ENCODE measurements at regions not wholly inside any gene's neighbourhood (a gene's known extent, or its start where the extent isn't known, plus 50 kb on each side); places are given as distances from the start of the nearest gene placed in this dataset.

DNA sequence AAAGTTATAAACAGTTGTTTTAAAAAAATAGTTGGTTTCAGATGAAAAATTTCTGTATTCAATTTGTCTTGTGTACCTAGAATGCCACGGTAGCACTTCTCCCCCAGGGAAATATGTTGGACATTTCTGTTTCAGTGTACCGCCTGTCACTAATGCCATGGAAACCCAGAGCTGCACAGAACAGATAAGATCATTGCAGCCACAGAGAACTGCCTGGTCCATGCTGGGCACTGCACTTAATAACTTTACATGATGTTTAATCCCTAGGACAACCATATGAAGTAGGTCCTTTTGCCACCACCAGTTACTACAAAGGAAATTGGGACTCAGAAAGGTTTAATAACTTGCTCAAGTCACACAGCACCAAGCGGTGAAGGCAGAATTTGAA lies 253.4 kb upstream of the SRRM4 start:
- no peak overlapping the region for H3K4me3 ChIP-seq
- no peak overlapping the region for H2AFZ ChIP-seq
- no peak overlapping the region for H3K4me2 ChIP-seq
- no TSS peak for BruUV-seq (replicated peaks)
- no peaks in the 10 kb centered on the region for H3K9me2 ChIP-seq (ENCODE audit: insufficient read depth)
- no peaks in the 10 kb centered on the region for H3K9me3 ChIP-seq (ENCODE audit: insufficient read depth, low read depth)
- H3K4me1 ChIP-seq (replicated peaks; ENCODE audit: insufficient read depth): no peaks in the 10 kb centered on the region
- ChIA-PET POLR2A (ENCODE audit: unreplicated experiment) (no interaction called here), CTCF (no interaction called here)
- TF ChIP-seq EZH2 (IDR thresholded peaks at IDR 0.05; ENCODE audit: low read depth): no peak
- TF ChIP-seq, protein P1, sequence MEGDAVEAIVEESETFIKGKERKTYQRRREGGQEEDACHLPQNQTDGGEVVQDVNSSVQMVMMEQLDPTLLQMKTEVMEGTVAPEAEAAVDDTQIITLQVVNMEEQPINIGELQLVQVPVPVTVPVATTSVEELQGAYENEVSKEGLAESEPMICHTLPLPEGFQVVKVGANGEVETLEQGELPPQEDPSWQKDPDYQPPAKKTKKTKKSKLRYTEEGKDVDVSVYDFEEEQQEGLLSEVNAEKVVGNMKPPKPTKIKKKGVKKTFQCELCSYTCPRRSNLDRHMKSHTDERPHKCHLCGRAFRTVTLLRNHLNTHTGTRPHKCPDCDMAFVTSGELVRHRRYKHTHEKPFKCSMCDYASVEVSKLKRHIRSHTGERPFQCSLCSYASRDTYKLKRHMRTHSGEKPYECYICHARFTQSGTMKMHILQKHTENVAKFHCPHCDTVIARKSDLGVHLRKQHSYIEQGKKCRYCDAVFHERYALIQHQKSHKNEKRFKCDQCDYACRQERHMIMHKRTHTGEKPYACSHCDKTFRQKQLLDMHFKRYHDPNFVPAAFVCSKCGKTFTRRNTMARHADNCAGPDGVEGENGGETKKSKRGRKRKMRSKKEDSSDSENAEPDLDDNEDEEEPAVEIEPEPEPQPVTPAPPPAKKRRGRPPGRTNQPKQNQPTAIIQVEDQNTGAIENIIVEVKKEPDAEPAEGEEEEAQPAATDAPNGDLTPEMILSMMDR (conservative IDR thresholded peaks at IDR 0.05): no peak
- no peak for DNase-seq
- no peaks in the 10 kb centered on the region for H4K20me1 ChIP-seq (ENCODE audit: insufficient read depth)
- H3K27me3 ChIP-seq (ENCODE audit: insufficient read depth, low read depth): peaks cover 6% of the 10 kb centered on the region; the same call in 1 of the 2 replicates
- intact Hi-C loops (cut with micrococcal nuclease; ENCODE audit: unreplicated experiment): no loop called here
- no peak overlapping the region for H3K27ac ChIP-seq
- no peaks in the 10 kb centered on the region for H3K79me2 ChIP-seq (ENCODE audit: low read depth)
- no peaks in the 10 kb centered on the region for H3K36me3 ChIP-seq (ENCODE audit: low read depth)
- no peaks in the 10 kb centered on the region for H3F3A ChIP-seq (ENCODE audit: insufficient read depth, low read depth)

DNA sequence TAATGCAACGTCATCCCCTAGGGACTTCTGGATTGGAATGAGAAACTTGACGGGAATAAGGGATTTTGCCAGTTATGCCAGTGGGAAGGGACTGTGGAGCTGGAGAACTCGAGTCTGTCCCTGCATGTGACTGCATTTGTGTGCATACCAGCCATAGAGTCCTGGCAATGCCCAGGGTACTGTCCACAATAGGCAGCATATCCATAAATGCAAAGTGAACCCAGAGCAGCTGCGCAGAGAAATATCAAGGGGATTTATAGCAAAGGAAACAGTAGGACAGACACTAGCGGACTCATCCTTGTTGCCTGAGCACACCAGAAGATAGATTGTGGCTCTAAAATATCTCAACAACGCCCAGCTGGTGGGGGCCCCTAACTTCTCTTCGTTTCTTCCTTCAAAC lies 247.1 kb upstream of the SRRM4 start:
- ChIA-PET POLR2A (ENCODE audit: unreplicated experiment) (no interaction called here), CTCF (no interaction called here)

DNA sequence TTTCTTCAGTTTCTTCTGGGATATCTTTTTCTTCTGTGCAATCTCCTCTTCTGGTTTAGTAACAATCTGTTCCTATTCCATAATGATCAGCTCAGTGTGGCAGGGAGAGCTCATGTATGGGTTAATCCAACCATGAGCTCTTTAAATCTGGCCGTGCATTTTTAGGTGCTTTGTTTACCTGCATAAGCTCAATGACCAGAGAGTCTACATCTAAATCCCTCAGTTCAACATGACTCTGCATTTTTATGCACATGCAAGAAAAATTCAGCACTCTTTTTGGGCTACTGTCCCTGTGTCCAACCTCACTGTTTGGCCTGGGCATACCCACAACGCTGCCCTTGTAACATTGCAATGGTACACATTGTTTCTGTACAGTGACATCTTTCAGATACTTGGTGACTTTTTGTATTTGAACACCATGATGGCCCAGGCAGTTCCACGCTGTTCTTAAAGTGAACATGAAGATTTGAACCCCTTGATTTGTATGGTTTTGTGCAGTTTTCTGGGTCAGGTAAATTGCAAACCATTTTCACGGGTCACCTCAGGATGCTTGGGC lies 243.3 kb upstream of the SRRM4 start:
- H3K79me2 ChIP-seq (ENCODE audit: low read depth): no peaks in the 10 kb centered on the region
- no peaks in the 10 kb centered on the region for H3K9me3 ChIP-seq (ENCODE audit: insufficient read depth, low read depth)
- intact Hi-C loops (cut with micrococcal nuclease; ENCODE audit: unreplicated experiment): no loop called here
- H3K4me2 ChIP-seq: no peak overlapping the region
- no peaks in the 10 kb centered on the region for H4K20me1 ChIP-seq (ENCODE audit: insufficient read depth)
- no peaks in the 10 kb centered on the region for H3F3A ChIP-seq (ENCODE audit: insufficient read depth, low read depth)
- H3K4me3 ChIP-seq: no peak overlapping the region
- no peaks in the 10 kb centered on the region for H3K4me1 ChIP-seq (replicated peaks; ENCODE audit: insufficient read depth)
- H3K9me2 ChIP-seq (ENCODE audit: insufficient read depth): no peaks in the 10 kb centered on the region
- H3K36me3 ChIP-seq (ENCODE audit: low read depth): no peaks in the 10 kb centered on the region
- TF ChIP-seq EZH2 (IDR thresholded peaks at IDR 0.05; ENCODE audit: low read depth): no peak
- TF ChIP-seq, protein P1 (conservative IDR thresholded peaks at IDR 0.05): no peak
- ChIA-PET CTCF (no interaction called here), POLR2A (ENCODE audit: unreplicated experiment) (no interaction called here)
- DNase-seq: no peak
- no peak overlapping the region for H3K27ac ChIP-seq
- no TSS peak for BruUV-seq (replicated peaks)
- no peak overlapping the region for H2AFZ ChIP-seq
- H3K27me3 ChIP-seq (ENCODE audit: insufficient read depth, low read depth): peaks cover 4% of the 10 kb centered on the region; the same call in 1 of the 2 replicates

More for the DNA sequence above, 247.1 kb upstream of the SRRM4 start:
- H3K79me2 ChIP-seq (ENCODE audit: low read depth): no peaks in the 10 kb centered on the region
- intact Hi-C loops (cut with micrococcal nuclease; ENCODE audit: unreplicated experiment): no loop called here
- H3K27me3 ChIP-seq (ENCODE audit: insufficient read depth, low read depth): peaks cover 4% of the 10 kb centered on the region; the same call in 1 of the 2 replicates
- TF ChIP-seq, protein P1 (conservative IDR thresholded peaks at IDR 0.05): no peak
- no peak for TF ChIP-seq EZH2 (IDR thresholded peaks at IDR 0.05; ENCODE audit: low read depth)
- H3K9me3 ChIP-seq (ENCODE audit: insufficient read depth, low read depth): no peaks in the 10 kb centered on the region
- no peak for DNase-seq
- H2AFZ ChIP-seq: no peak overlapping the region
- no peak overlapping the region for H3K27ac ChIP-seq
- H3K4me1 ChIP-seq (replicated peaks; ENCODE audit: insufficient read depth): no peaks in the 10 kb centered on the region
- H3F3A ChIP-seq (ENCODE audit: insufficient read depth, low read depth): no peaks in the 10 kb centered on the region
- H3K9me2 ChIP-seq (ENCODE audit: insufficient read depth): no peaks in the 10 kb centered on the region
- no TSS peak for BruUV-seq (replicated peaks)
- H3K36me3 ChIP-seq (ENCODE audit: low read depth): no peaks in the 10 kb centered on the region
- no peak overlapping the region for H3K4me3 ChIP-seq
- H4K20me1 ChIP-seq (ENCODE audit: insufficient read depth): no peaks in the 10 kb centered on the region
- H3K4me2 ChIP-seq: no peak overlapping the region

Data from PC-9 (cell line).